ENCODE measurements at regions not wholly inside any gene's neighbourhood (a gene's known extent, or its start where the extent isn't known, plus 50 kb on each side); places are given as distances from the start of the nearest gene placed in this dataset.

DNA sequence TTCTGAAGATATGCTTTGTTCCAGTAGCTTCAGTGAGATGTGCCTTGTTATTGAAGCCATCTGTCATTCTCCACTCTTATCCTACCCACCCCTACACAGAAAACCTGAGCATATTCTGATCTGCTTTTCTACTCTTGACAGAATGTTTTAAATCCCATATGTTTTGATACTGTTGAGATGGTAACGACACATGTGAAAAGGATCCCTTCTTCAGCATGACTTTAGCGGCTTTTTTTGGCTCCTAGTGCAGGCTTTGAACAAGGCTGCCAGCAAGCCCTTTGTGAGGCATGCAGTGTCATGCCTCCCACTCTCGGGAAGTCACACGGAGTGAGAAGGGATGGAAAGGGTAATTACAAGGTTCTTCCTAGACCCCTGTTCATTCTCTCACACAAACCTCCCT lies 228.8 kb upstream of the RGS6 start:
- TF ChIP-seq, protein P1, sequence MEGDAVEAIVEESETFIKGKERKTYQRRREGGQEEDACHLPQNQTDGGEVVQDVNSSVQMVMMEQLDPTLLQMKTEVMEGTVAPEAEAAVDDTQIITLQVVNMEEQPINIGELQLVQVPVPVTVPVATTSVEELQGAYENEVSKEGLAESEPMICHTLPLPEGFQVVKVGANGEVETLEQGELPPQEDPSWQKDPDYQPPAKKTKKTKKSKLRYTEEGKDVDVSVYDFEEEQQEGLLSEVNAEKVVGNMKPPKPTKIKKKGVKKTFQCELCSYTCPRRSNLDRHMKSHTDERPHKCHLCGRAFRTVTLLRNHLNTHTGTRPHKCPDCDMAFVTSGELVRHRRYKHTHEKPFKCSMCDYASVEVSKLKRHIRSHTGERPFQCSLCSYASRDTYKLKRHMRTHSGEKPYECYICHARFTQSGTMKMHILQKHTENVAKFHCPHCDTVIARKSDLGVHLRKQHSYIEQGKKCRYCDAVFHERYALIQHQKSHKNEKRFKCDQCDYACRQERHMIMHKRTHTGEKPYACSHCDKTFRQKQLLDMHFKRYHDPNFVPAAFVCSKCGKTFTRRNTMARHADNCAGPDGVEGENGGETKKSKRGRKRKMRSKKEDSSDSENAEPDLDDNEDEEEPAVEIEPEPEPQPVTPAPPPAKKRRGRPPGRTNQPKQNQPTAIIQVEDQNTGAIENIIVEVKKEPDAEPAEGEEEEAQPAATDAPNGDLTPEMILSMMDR (IDR thresholded peaks at IDR 0.05; ENCODE audit: control insufficient read depth, extremely low read depth, insufficient read depth): no peak
- no peak overlapping the region for H3K4me3 ChIP-seq (ENCODE audit: low read depth, low read length)
- no peak for DNase-seq (ENCODE audit: low read depth)

DNA sequence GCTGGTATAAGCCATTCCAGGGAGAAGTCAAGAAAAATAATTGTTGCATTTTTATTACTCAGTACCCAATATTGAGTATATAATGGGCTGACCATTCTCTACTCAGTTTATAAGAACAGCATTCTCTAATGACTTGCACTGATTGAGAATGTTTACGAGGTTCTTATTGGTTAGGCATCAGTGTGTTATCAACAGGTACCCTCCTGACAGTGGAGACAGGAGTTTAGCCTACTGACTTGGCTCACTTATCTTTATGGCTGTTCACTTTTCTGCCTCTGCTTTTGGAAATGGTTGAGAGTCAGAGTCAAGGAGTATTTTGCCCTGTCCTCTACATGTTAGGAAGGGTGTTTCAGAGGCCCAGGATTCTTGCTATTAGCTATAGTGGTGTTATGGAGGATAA lies 228.0 kb upstream of the RGS6 start:
- DNase-seq (ENCODE audit: low read depth): no peak
- TF ChIP-seq, protein P1 (IDR thresholded peaks at IDR 0.05; ENCODE audit: control insufficient read depth, extremely low read depth, insufficient read depth): no peak
- no peak overlapping the region for H3K4me3 ChIP-seq (ENCODE audit: low read depth, low read length)

DNA sequence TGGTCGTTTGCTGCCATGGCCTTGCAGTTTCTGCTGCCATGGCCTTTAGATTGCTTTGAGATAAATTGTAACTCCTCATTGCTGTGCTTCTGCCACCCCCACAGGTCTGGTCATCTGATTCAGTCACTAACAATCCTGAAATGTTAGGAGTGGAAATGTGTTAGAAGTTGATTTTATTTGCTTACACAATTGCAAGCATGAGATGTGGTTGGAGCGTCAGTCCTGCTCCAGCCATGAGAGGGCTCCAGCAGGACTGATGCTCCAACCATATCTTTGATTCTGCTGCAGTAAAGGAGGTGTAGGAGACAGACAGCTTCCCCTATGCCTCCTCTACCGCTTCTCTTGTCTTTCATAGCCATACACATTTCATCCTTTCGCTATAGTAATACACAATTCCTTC lies 226.8 kb upstream of the RGS6 start:
- TF ChIP-seq, protein P1 (IDR thresholded peaks at IDR 0.05; ENCODE audit: control insufficient read depth, extremely low read depth, insufficient read depth): no peak
- no peak overlapping the region for H3K4me3 ChIP-seq (ENCODE audit: low read depth, low read length)
- DNase-seq (ENCODE audit: low read depth): no peak

DNA sequence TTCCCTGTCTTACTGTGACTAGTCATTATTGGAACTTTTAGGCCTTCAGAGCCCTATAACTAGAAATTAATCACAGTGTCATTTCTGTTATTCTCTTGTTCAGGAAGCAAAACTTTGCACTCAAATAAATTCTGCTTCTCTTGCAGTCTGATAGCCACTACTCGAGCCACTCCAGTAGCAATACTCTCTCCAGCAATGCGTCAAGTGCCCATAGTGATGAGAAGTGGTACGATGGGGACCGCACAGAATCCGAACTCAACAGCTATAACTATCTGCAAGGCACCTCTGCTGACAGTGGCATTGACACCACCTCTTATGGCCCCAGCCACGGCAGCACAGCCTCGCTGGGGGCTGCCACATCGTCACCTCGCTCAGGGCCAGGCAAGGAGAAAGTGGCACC lies 223.2 kb upstream of the RGS6 start:
- TF ChIP-seq, protein P1 (IDR thresholded peaks at IDR 0.05; ENCODE audit: control insufficient read depth, extremely low read depth, insufficient read depth): no peak
- no peak for DNase-seq (ENCODE audit: low read depth)
- no peak overlapping the region for H3K4me3 ChIP-seq (ENCODE audit: low read depth, low read length)

DNA sequence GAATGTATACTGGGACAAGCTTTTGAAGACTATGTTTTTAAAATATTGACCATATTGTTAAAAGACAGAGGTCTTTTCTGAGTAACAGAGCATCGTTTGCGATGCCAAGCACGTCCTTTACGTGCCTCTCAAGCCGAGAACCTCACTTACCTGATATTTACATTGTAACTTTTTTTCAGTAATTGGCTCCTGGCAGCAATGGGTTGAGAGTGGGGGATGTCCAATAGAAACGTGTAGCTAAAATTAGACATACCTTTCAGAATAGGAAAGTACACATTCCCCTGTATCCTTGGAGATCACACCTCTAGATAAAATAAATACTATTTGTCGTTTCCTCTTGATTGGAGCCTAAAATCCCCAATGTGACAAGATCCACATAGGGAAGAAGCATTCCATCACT lies 222.2 kb upstream of the RGS6 start:
- no peak for DNase-seq (ENCODE audit: low read depth)
- H3K4me3 ChIP-seq (ENCODE audit: low read depth, low read length): no peak overlapping the region
- TF ChIP-seq, protein P1 (IDR thresholded peaks at IDR 0.05; ENCODE audit: control insufficient read depth, extremely low read depth, insufficient read depth): no peak

DNA sequence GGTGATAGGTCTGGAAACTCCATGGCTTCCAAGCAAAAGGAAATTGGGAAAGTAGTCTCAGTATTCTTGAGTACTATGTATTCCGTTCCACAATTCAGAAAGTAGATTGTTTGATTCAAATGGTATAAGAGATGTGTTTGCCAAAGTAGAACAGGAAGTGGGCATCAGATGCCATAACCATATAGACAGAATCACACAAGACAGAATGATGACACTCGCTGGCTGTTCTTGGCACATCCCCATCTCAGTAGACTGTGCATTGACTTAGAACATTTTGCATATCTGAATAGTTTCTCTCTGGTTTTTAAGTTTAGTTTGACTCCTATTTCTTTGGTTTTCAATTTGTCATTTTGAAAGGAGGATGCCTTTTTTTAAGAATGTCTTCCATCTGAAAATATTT lies 221.1 kb upstream of the RGS6 start:
- TF ChIP-seq, protein P1 (IDR thresholded peaks at IDR 0.05; ENCODE audit: control insufficient read depth, extremely low read depth, insufficient read depth): no peak
- DNase-seq (ENCODE audit: low read depth): no peak
- no peak overlapping the region for H3K4me3 ChIP-seq (ENCODE audit: low read depth, low read length)

DNA sequence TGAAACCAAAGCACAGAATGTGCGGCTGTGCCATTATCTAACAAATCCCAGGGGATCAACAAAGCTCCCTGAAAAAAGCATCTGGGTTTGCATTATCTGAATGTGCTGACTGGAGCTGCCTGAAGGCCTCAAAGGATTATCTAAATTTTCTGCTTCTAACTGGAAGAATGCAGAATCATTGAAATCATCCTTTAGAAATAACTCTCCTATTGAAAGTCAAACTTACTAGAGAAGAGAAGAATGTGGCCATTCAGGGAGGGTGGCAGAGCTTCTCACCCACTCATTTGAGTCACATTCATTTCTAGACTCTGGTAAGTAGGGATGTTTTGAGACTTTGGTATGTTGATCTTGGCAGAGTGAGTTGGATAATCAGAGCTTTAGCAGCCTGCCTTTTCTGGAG lies 220.6 kb upstream of the RGS6 start:
- TF ChIP-seq, protein P1 (IDR thresholded peaks at IDR 0.05; ENCODE audit: control insufficient read depth, extremely low read depth, insufficient read depth): no peak
- no peak for DNase-seq (ENCODE audit: low read depth)
- no peak overlapping the region for H3K4me3 ChIP-seq (ENCODE audit: low read depth, low read length)

Measured in LNCaP clone FGC (cell line).